T-helper 2 cell treated with Interferon-gamma antibody and Interleukin-4, amounts not matched to agents 100 ng/mL and 5 ng/mL, for 36 hours (primary cell): ENCODE measurements at regions not wholly inside any gene's neighbourhood (a gene's known extent, or its start where the extent isn't known, plus 50 kb on each side); places are given as distances from the start of the nearest gene placed in this dataset.
"Not testable (repeated sequence)": the region's sequence is repeated elsewhere in the genome, so short reads cannot be mapped to it uniquely, and the experiment has no call there.

Experiments
- intact Hi-C: fragments of 100-400 bp; cut with micrococcal nuclease; formaldehyde crosslinking; loops from one replicate; pipeline ENCODE4 v1.15.1; 2023

GRCh38 chr13:34159946-34160345 lies 342.0 kb downstream of the RFC3 start:
- intact Hi-C loops = loop anchor here (10.0 kb wide), 1 partner anchor 1255 kb away; no protein-coding TSS in a partner anchor

GRCh38 chr13:34161931-34162543 lies 344.1 kb downstream of the RFC3 start:
- intact Hi-C loops = no loop called here

GRCh38 chr13:34162544-34162933 lies 344.6 kb downstream of the RFC3 start:
- intact Hi-C loops = no loop called here

- intact Hi-C loops = no loop called here
These were observed 346.6 kb downstream of the RFC3 start for GRCh38 chr13:34164582-34164981.

GRCh38 chr13:34165158-34165557 lies 347.2 kb downstream of the RFC3 start:
- intact Hi-C loops = no loop called here

- intact Hi-C loops = no loop called here
These were observed 348.5 kb downstream of the RFC3 start for GRCh38 chr13:34166406-34166805.

- intact Hi-C loops = no loop called here
These were observed 349.4 kb downstream of the RFC3 start for GRCh38 chr13:34167347-34167746.

- intact Hi-C loops = no loop called here
These were observed 354.1 kb downstream of the RFC3 start for GRCh38 chr13:34172048-34172447.

- intact Hi-C loops = no loop called here
These were observed 356.8 kb downstream of the RFC3 start for GRCh38 chr13:34174671-34175145.

- intact Hi-C loops = no loop called here
These were observed 357.6 kb downstream of the RFC3 start for GRCh38 chr13:34175551-34175950.

- intact Hi-C loops = no loop called here
These were observed 358.7 kb downstream of the RFC3 start for GRCh38 chr13:34176633-34177032.

GRCh38 chr13:34179481-34179880 lies 361.5 kb downstream of the RFC3 start:
- intact Hi-C loops = no loop called here

- intact Hi-C loops = no loop called here
These were observed 362.0 kb downstream of the RFC3 start for GRCh38 chr13:34179927-34180326.

- intact Hi-C loops = not testable (repeated sequence)
These were observed 363.3 kb downstream of the RFC3 start for GRCh38 chr13:34181256-34181655.

- intact Hi-C loops = no loop called here
These were observed 372.0 kb downstream of the RFC3 start for GRCh38 chr13:34189946-34190345.

- intact Hi-C loops = no loop called here
These were observed 383.3 kb downstream of the RFC3 start for GRCh38 chr13:34201050-34201913.

- intact Hi-C loops = no loop called here
These were observed 389.4 kb downstream of the RFC3 start for GRCh38 chr13:34207334-34207733.

GRCh38 chr13:34207872-34208271 lies 389.9 kb downstream of the RFC3 start:
- intact Hi-C loops = no loop called here

- intact Hi-C loops = no loop called here
These were observed 390.4 kb downstream of the RFC3 start for GRCh38 chr13:34208336-34208735.

GRCh38 chr13:34210341-34210740 lies 392.4 kb downstream of the RFC3 start:
- intact Hi-C loops = no loop called here

- intact Hi-C loops = no loop called here
These were observed 396.7 kb downstream of the RFC3 start for GRCh38 chr13:34214686-34215085.

- intact Hi-C loops = no loop called here
These were observed 398.3 kb downstream of the RFC3 start for GRCh38 chr13:34216256-34216655.
